ENCODE measurements at regions not wholly inside any gene's neighbourhood (a gene's known extent, or its start where the extent isn't known, plus 50 kb on each side); places are given as distances from the start of the nearest gene placed in this dataset.
"Not testable (repeated sequence)": the region's sequence is repeated elsewhere in the genome, so short reads cannot be mapped to it uniquely, and the experiment has no call there.

- DNase-seq: no peak
Observed at GRCh38 chr13:28573595-28574373, 78.9 kb upstream of the FLT1 start.

DNA sequence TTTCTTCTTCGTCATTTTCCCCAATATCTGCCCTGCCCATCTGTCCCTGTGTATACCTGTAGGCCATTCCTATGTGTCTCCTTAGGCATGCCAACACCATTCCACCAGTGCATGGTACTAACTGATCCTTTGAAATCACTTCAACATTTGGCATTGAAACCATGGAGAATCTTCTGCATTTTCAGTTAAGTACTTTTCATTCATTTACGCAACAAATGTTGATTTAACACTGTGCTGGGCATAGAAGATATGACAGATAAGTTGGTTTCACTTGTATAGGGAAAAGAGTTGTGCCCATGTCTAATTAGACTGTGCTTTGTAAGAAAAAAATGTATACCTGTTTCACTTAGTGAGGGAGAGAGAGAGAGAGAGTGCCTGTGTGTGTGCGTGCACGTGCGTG, 77.9 kb upstream of the FLT1 start:
- DNase-seq: no peak

DNA sequence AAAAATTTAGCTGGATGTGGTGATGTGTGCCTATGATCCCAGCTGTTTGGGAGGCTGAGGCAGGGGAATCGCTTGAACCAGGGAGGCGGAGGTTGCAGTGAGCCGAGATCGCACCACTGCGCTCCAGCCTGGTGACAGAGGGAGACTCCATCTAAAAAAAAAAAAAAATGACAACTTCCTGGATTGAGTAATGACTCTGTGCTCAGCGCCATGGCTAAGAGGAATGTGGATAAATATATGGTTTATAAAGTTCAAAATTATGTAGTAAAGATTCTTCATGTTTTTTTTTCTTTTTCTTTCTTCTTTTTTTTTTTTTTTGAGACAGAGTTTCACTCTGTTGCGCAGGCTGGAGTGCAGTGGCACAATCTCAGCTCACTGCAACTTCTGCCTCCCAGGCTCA, 75.4 kb upstream of the FLT1 start:
- DNase-seq: not testable (repeated sequence)

- DNase-seq: no peak
Observed at GRCh38 chr13:28569886-28570285, 75.0 kb upstream of the FLT1 start.

- no peak for DNase-seq
Observed at GRCh38 chr13:28568286-28568685, 73.4 kb upstream of the FLT1 start.

GRCh38 chr13:28566891-28567290, 72.0 kb upstream of the FLT1 start:
- DNase-seq: no peak

DNA sequence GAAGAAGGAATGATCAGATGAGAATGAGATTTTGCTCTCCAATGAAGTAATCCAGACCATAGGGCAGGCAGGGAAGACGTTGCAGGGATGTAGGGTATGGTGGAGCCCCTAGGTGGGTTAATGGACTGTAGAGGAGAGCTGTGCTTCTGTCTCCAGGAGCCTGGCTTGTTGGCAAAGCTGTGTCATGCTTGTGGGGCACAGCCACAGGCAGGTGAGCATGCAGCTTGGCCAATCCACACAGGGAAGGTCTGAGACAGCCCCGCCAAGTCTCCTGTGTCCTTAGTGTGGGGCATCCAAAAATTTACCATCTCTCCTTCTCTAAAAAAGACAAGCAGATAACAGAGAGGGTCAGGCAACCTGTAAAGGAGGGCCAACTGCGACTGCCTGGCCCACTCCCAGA, 71.4 kb upstream of the FLT1 start:
- DNase-seq: no peak

- no peak for DNase-seq
Observed at GRCh38 chr13:28564030-28564429, 69.1 kb upstream of the FLT1 start.

DNA sequence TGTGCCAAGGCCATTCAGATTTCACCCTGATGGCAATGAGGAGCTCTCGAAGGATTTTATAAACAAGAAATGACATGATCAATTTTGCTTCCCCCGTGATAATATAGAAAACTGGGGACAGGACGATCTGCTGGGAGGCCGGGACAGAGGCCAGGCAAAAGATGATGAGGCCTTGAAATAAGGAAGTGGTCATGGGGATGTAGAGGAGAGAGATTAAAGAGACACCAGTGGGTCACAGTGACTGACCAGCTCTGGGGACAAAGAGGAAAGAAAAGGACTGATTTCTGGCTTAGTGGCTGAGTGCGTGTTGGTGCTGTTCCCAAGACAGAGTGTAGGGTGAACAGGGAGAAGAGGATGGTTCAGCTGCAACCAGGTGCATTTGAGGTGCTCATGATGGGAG, 68.7 kb upstream of the FLT1 start:
- DNase-seq: no peak

- DNase-seq: no peak
Observed at GRCh38 chr13:28560612-28561011, 65.7 kb upstream of the FLT1 start.

DNA sequence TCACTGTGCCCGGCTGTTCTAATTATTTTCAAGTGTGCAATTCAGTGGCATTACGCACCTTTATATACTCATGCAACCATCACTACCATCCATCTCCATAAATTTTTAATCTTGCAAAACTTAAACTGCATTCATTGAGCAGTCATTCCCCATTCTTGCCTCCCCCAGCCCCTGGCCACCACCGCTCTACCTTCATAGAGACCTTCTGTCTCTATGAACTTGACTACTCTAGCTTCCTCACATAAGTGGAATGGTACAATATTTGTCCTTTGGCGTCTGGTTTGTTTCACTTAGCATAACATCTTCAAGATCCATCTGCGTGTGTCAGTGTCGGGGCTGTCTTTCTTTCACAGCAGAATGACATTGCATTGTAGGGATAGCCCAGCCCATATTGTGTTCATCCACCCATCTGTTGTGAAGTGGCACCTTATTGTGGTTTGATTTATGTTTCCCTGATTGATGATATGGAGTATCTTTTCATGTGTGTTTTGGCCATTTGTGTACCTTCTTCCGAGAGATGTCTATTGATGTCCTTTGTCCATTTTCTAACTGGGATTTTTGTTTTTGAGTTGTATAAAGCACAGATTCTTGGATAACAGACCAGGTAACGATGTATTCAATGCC, 64.8 kb upstream of the FLT1 start:
- no peak for DNase-seq

DNA sequence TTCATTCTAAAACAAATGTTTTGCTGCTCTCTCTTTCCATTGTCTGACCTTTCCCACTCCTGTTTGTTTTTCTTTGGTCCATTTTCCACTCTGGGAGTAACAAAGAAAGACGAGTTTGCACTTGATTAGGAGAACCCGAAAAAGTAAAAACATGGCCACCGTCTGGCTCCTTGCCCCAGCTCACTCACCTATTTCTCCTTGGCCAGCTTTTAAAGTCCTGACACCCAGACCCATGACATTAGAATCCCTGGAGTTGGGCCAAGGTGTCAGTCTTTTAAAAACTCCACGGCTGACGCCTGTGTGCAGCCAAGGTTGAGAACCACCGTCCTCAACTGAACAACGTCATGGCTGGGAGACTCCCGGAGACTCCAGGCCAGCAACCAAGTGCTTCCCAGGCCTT, 63.6 kb upstream of the FLT1 start:
- DNase-seq: no peak

- peak in 1 of 2 experiments; percentile 7 for DNase-seq
Observed at GRCh38 chr13:28557725-28558520, 63.0 kb upstream of the FLT1 start.

- DNase-seq: no peak
Observed at GRCh38 chr13:28555096-28555495, 60.2 kb upstream of the FLT1 start.

GRCh38 chr13:28553971-28554370, 59.0 kb upstream of the FLT1 start:
- DNase-seq: no peak

DNA sequence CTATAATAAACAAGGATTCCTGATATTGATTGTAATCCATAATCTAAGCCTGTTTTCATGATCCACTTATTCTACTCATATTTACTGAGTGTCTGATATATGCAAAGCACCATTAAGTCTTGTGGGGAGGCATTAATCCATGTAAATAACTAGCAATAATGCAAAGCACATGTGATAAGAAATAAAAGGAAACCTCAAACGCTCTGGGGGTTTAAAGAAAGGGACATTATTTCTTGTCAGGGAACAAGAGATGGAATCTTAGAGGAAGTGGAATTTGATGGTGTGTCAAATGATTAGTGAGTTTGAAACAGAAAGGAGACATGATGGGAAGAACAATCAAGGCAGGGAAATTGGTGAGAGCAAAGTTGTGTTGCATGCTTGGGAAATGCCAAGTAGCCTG, 57.4 kb upstream of the FLT1 start:
- DNase-seq: no peak

DNA sequence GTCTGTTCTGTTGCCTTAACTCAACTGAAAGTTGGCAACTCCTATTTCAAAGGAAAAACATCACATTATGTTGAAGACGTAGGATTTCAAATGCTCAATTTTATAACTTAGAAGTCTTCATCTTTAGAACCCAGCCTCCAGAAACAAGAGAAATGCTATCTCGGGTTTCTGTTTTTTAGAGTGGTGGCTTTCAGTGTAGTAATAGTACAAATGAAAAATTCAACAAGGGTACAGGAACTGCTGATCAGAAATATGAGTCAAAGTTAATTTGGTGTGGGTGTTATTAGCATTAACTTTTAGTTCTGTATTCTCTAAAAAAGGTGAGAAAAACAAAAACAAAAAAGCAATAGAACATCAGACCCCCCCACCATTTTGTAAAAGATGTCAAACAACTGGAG, 56.6 kb upstream of the FLT1 start:
- no peak for DNase-seq

GRCh38 chr13:28550721-28551497, 56.0 kb upstream of the FLT1 start:
- no peak for DNase-seq

GRCh38 chr13:28550091-28550490, 55.2 kb upstream of the FLT1 start:
- no peak for DNase-seq

GRCh38 chr13:28548872-28549271, 53.9 kb upstream of the FLT1 start:
- DNase-seq: no peak

- DNase-seq: no peak
Observed at GRCh38 chr13:28548468-28548867, 53.5 kb upstream of the FLT1 start.

DNA sequence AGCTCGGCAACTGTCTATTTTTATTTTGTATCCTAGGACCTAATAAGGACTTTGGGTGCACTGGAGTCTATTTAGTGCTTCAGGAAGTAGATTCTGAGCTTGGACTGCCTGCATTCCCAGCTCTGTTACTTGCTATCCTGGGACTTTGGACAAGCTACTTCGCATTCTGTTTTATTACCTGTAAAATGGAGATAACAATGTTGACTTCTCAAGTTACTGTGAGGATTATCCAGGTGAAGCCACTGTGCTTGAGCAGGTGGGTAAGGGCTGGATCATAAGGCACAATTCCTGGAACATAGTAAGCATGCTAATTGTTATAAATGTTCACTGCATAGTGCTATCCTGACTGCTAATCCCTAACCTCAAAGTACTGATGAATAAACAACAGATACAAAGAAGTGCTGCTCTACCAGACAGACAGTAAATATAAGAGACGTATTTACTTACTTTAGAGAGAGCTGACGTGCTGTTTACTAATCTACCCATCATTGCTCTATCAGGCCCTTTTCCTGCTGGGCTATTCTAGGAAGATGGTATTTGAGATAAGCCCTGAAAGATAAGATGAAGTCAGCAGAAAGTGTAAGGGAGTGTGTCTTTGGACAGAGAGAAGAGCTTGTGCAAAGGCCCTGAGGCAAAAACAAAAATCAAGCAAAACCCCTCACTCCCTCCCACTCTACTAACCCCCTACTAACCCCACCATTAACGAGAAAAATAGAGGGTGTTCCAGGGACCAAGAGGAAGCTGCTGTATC, 50.8 kb upstream of the FLT1 start:
- DNase-seq: no peak

Data from SW 1271 (cell line).